ENCODE measurements at regions not wholly inside any gene's neighbourhood (a gene's known extent, or its start where the extent isn't known, plus 50 kb on each side); places are given as distances from the start of the nearest gene placed in this dataset.

DNA sequence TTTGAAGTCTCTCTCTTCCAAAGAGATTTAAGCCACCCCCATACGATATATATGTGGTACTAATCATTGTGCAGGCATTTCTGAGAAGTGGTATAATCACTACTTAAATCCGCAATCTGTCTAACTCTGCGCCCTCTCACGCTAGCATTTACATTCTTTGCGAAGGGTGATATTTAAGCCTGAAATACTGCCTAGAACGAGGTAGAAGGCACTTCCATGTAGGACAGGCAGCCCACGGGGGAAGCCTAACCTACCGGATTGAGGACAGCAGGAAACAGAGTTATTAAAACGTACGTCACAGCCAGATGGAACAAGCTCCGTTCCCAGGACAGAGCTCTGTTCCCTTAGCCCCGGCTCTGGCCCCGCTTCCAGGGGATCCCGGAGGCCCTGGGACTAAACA lies 59.3 kb upstream of the ECHDC3 start:
- TF ChIP-seq YY1 (IDR thresholded peaks at IDR 0.05; ENCODE audit: insufficient read depth, insufficient read length): no peak
- no peak for TF ChIP-seq SUZ12 (IDR thresholded peaks at IDR 0.05; ENCODE audit: extremely low read depth, insufficient read depth, insufficient read length)
- no peak for TF ChIP-seq ZNF274 (IDR thresholded peaks at IDR 0.05; ENCODE audit: low read depth, low read length)

Measured in NT2/D1 (cell line).